ENCODE measurements at regions not wholly inside any gene's neighbourhood (a gene's known extent, or its start where the extent isn't known, plus 50 kb on each side); places are given as distances from the start of the nearest gene placed in this dataset.

DNA sequence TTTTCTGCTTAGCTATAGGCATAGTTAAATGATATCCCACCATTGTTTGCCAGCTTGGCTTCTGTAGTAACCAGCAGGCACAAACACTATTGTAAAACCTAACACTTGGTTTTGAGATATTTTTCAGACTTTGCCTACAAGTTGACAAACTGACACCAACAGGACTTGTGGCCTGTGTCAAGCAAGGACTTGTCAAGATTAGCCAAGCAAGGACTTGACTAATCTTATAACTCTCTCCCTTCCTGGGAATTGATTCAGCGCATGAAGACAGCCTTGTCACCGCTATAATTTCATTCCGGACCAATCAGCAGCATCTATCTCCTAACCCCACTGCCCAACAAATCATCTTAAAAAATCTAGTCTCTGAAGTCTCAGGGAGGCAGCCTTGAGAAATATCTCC is 72.7 kb upstream of the SLITRK1 start:
- TF ChIP-seq, protein P1, sequence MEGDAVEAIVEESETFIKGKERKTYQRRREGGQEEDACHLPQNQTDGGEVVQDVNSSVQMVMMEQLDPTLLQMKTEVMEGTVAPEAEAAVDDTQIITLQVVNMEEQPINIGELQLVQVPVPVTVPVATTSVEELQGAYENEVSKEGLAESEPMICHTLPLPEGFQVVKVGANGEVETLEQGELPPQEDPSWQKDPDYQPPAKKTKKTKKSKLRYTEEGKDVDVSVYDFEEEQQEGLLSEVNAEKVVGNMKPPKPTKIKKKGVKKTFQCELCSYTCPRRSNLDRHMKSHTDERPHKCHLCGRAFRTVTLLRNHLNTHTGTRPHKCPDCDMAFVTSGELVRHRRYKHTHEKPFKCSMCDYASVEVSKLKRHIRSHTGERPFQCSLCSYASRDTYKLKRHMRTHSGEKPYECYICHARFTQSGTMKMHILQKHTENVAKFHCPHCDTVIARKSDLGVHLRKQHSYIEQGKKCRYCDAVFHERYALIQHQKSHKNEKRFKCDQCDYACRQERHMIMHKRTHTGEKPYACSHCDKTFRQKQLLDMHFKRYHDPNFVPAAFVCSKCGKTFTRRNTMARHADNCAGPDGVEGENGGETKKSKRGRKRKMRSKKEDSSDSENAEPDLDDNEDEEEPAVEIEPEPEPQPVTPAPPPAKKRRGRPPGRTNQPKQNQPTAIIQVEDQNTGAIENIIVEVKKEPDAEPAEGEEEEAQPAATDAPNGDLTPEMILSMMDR (conservative IDR thresholded peaks at IDR 0.05; ENCODE audit: low read depth, low read length), result no peak
- TF ChIP-seq EZH2 (IDR thresholded peaks at IDR 0.05; ENCODE audit: low read length, unreplicated experiment), result no peak
- no peak for TF ChIP-seq EZH2phosphoT487 (IDR thresholded peaks at IDR 0.05; ENCODE audit: borderline replicate concordance, low read length)
